ENCODE measurements at regions not wholly inside any gene's neighbourhood (a gene's known extent, or its start where the extent isn't known, plus 50 kb on each side); places are given as distances from the start of the nearest gene placed in this dataset.

GRCh38 chrX:40476958-40477357 lies 103.8 kb upstream of the ATP6AP2 start:
- no peaks in the 10 kb centered on the region for H3K9me3 Mint-ChIP-seq
- no peaks in the 10 kb centered on the region for H3K27me3 Mint-ChIP-seq
- no peak overlapping the region for H3K4me3 Mint-ChIP-seq
- no peak for DNase-seq (ENCODE audit: extremely low spot score, unreplicated experiment)
- H3K27ac Mint-ChIP-seq, result no peak overlapping the region
- H3K36me3 Mint-ChIP-seq, result no peaks in the 10 kb centered on the region
- H3K4me1 Mint-ChIP-seq (ENCODE audit: unreplicated experiment), result peaks cover 28% of the 10 kb centered on the region
- no peak for TF ChIP-seq CTCF (conservative IDR thresholded peaks at IDR 0.05)

GRCh38 chrX:40474645-40475044 lies 106.1 kb upstream of the ATP6AP2 start:
- TF ChIP-seq CTCF (conservative IDR thresholded peaks at IDR 0.05), result no peak
- no peak for DNase-seq (ENCODE audit: extremely low spot score, unreplicated experiment)
- H3K27me3 Mint-ChIP-seq, result no peaks in the 10 kb centered on the region
- peaks cover 33% of the 10 kb centered on the region for H3K4me1 Mint-ChIP-seq (ENCODE audit: unreplicated experiment)
- no peaks in the 10 kb centered on the region for H3K36me3 Mint-ChIP-seq
- H3K9me3 Mint-ChIP-seq, result no peaks in the 10 kb centered on the region
- H3K27ac Mint-ChIP-seq, result peak overlapping the region; percentile 88
- H3K4me3 Mint-ChIP-seq, result no peak overlapping the region

- TF ChIP-seq CTCF (conservative IDR thresholded peaks at IDR 0.05), result no peak
- Mint-ChIP-seq H3K9me3 (no peaks in the 10 kb centered on the region), H3K36me3 (no peaks in the 10 kb centered on the region), H3K4me3 (peak overlapping the region; percentile 81), H3K4me1 (ENCODE audit: unreplicated experiment) (peaks cover 33% of the 10 kb centered on the region), H3K27ac (peak overlapping the region; percentile 88), H3K27me3 (no peaks in the 10 kb centered on the region)
- DNase-seq (ENCODE audit: extremely low spot score, unreplicated experiment), result no peak
Observed at GRCh38 chrX:40474205-40474626, 106.6 kb upstream of the ATP6AP2 start.

- no peak overlapping the region for H3K4me3 Mint-ChIP-seq
- no peak for TF ChIP-seq CTCF (conservative IDR thresholded peaks at IDR 0.05)
- peaks cover 35% of the 10 kb centered on the region for H3K4me1 Mint-ChIP-seq (ENCODE audit: unreplicated experiment)
- no peak for DNase-seq (ENCODE audit: extremely low spot score, unreplicated experiment)
- no peaks in the 10 kb centered on the region for H3K27me3 Mint-ChIP-seq
- no peaks in the 10 kb centered on the region for H3K36me3 Mint-ChIP-seq
- H3K9me3 Mint-ChIP-seq, result no peaks in the 10 kb centered on the region
- no peak overlapping the region for H3K27ac Mint-ChIP-seq
Observed at GRCh38 chrX:40473460-40474204, 107.1 kb upstream of the ATP6AP2 start.

GRCh38 chrX:40471965-40472648 lies 108.7 kb upstream of the ATP6AP2 start:
- peak overlapping the region; percentile 28 for H3K4me3 Mint-ChIP-seq
- TF ChIP-seq CTCF (conservative IDR thresholded peaks at IDR 0.05), result no peak
- H3K4me1 Mint-ChIP-seq (ENCODE audit: unreplicated experiment), result peaks cover 39% of the 10 kb centered on the region
- H3K27me3 Mint-ChIP-seq, result no peaks in the 10 kb centered on the region
- H3K27ac Mint-ChIP-seq, result no peak overlapping the region
- H3K36me3 Mint-ChIP-seq, result no peaks in the 10 kb centered on the region
- DNase-seq (ENCODE audit: extremely low spot score, unreplicated experiment), result no peak
- H3K9me3 Mint-ChIP-seq, result no peaks in the 10 kb centered on the region
